GM18508 (cell line): ENCODE measurements at regions not wholly inside any gene's neighbourhood (a gene's known extent, or its start where the extent isn't known, plus 50 kb on each side); places are given as distances from the start of the nearest gene placed in this dataset.
"Not testable (repeated sequence)": the region's sequence is repeated elsewhere in the genome, so short reads cannot be mapped to it uniquely, and the experiment has no call there.

ENCODE experiments used
- ATAC-seq: cut with Tn5 transposase; IDR thresholded peaks from one replicate; pipeline ENCODE4 v1.9.1; 2021; ENCODE audit warnings: moderate number of reproducible peaks; ENCODE audit not compliant: insufficient read depth, unreplicated experiment

DNA sequence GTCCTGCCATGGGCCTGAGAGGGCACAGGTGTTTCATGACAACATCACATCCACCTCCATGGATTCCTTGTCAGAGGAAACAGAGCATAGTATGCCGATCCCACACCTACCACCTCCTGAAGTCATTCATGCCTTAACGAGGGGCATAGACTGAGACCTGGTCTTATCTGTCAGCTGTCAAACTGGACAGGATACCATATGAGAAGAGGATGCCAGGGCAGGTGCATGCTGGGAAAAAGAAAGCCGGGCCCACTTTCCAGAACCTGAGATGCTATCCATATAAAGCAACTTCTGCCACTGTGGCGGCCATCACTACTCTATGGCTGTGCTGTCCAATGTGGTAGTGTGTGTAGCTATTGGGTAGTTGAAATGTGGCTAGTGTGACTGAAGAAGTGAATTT lies 116.0 kb upstream of the SIX2 start:
- ATAC-seq = no peak

DNA sequence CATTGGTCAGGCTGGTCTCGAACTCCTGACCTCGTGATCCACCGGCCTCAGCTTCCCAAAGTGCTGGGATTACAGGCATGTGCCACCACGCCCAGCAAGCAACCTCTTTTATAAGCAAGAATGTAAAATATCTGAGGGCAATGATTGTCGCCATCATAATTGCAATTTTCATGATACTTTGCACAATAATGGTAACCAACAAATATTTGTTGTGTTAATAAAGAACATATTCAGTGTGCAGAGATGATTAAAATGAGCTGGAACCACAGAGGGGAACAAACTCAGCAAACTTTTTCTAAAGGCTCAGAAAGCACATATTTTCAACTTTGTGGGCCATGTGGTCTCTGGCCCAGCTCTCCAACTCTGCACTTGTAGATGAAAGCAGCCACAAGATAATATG lies 115.2 kb upstream of the SIX2 start:
- ATAC-seq = no peak

DNA sequence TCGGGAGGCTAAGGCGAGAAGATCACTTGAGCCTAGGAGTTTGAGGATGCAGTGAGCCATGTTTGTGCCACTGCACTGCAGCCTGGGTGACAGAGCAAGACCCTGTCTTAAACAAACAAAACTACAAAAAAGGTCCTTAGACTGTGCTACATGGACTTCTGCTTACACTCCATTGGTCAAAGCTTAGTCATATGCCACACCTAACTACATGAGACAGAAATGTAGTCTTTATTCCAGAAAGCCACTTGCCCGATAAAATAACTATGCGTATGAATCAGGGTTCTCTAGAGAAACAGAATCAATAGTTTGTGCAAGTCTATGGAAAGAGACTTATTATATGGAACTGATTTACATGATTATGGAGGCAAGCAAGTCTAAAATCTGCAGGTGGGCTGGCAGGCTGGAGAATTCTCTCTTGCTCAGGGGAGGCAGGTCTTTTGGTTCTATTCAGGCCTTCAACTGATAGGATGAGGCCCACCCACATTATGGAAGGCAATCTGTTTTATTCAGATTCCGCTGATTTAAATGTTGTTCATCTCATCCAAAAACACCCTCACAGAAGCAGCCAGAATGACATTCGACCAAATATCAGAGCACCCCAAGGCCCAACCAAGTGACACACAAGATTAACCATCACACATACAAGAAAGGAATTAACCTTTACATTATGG lies 114.4 kb upstream of the SIX2 start:
- ATAC-seq = no peak

DNA sequence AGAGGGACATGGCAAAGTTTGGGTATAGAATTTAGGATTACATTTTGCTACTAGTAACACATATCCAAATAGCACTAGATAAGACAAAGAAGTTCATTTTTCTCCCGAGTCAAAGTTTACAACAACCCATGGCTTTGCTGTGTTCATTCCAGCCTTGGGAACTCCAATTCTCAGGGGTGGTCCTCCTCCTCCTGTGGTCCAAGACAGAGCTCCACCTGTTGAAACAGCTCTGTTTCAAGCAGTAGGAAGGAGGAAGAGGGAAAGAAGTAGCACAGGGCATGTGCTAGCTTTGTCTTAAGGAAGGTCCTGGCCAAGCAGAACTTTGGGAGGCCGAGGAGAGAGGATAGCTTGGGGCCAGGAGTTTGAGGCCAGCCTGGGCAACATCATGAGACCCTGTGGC lies 113.8 kb upstream of the SIX2 start:
- ATAC-seq = no peak

DNA sequence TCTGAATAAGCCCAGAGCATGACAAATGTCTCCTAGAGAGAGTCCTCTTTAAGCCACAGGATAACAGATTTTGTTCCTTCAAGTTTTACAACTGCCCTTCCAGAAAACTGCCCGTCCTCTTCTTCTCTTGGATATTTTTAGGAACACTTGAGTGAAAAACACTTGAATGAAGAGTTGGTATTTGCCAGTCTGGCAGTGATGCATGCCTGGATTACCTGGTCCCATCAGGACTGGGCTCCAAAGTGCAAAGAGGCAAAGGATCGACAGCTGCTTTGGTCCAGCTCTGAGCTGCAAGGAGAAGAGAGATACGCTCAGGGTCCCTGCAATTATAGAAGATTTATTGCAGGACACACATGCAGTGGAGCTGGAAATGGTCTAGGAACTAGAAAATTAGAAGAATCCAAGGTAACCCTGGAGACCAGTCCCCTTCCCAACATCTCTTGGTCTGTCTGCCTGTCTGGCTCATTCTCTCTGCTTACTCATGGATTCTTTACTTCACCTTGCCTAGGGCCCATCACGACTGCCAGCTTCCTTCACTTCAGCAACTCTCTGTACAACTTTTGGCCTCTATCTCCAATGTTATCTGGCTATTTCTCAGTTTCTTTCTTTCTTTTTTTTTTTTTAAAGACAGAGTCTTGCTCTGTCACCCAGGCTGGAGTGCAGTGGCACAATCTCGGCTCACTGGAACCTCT lies 112.1 kb upstream of the SIX2 start:
- ATAC-seq = no peak

DNA sequence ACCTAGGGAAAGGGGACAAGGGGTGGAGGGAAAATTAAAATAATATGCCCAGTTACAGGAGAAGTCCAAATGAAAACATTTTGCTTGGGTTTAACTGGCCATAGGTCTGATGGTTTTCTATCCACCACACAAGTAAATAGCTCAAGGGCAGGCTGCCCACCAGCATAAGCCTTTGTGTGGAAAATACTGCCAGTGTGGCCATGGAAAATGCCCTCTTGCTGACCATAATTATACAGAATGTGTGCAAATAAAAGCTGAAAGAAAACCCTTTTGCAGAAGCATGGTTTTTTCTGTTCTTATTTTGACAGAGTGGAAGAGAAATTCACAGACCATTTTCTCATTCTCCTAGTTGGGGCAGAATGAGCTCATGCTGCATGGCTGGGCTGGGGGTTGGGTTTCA lies 111.3 kb upstream of the SIX2 start:
- no peak for ATAC-seq

DNA sequence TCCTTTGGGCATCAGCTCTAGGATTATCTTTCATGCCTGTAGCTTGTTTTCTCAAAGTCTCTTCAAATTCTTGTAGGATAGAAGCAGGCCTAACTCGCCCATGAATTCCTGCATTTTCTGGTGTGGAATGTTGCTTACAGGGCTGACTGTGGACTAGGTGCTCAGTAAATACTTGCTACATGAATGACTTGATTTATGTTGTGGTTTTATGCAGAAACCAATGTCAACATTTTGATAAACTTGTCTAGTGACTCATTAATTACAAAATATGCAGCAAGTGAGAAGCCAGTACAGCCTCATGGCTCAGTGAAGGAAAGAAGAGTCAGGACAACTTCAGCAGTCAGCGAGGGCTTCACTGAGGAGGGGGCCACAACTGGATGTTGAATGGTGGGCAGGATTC lies 110.6 kb upstream of the SIX2 start:
- ATAC-seq = no peak

DNA sequence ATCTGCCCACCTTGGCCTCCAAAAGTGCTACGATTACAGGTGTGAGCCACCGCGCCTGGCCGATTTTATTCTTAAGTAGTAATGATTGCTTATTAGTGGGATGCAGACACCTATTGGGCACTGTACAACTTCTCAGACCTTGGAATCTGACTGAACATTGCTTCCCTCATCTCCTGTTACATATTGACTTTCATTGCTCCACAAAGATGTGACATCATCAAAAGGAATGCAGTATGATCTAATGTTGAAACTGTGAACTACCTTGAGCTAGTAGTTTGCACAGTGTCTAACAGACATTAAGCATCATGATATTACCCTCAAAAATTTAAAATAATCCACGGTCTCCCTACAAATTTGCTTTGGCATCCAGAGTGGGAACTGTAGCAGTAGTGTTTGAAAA lies 109.8 kb upstream of the SIX2 start:
- no peak for ATAC-seq

DNA sequence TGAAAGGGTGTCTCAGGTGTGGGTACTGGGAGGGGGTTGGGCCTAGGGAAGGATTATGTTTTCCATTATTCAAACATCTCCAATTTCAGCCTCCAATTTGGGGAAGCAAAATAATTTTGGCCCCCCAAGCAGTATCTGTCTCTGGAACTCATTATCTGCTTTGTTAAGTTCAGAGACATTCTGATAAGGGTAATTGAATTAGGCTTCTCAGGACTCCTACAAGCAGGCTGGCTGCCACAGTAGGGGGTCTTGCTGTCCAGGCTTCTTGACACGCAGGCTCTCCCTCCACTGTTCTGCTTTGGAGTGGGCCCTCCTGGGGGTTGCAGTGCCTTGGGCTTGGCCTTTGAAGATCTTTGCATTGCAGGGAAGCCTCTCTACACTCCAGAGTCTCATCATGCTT lies 108.1 kb upstream of the SIX2 start:
- ATAC-seq = no peak

DNA sequence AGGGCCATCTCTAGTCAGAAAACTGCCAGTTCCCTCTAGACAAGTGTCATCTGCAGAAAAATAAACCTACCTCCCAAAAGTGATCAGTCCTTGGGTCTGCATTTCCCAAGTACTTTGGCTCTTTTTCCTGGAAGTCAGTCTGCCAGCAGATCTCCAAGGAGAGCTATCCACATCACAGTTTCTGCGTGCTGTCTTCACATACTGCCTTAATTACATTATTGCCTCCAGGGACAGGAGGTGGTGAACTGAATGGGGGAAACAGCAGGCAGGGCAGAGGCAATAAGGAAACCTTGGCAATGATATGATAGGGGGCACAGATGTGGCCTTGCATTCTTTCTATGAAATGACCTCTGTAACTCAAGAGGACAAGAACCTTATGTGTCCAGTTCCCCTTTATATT lies 105.9 kb upstream of the SIX2 start:
- no peak for ATAC-seq

DNA sequence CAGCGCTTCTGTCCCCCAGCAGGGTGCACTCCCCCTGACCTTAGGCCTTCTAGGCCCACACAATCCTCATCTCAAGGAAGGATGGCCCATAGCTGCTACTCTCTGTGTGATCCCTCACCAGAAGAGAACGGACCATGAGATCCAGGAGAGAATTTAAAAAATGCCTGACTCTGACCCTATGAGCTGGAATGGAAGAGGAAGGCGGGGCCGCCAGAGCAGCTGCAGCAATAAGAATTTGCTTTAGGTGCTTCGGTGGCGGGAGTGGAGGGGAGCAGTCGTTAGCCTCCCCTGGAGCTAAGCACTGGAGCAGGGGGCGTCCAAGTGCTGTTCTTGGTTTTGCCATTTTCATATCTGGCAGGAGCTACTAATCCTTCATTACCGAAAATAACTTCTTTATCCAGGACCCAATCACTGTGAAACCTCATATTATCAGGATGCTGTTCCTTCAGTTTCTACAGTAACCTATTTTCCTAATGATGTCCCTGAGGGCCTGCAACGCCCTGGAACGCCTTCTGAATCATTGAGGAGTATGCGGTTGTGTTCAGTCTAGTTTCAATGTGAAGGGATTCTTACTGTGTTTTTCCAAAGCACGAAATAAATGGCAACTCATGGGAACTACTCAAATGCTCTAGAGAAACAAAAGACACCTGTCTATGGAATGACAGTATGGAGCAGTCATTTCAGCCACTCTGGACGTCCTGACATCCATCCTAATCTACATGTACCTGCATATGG lies 105.1 kb upstream of the SIX2 start:
- ATAC-seq = no peak

DNA sequence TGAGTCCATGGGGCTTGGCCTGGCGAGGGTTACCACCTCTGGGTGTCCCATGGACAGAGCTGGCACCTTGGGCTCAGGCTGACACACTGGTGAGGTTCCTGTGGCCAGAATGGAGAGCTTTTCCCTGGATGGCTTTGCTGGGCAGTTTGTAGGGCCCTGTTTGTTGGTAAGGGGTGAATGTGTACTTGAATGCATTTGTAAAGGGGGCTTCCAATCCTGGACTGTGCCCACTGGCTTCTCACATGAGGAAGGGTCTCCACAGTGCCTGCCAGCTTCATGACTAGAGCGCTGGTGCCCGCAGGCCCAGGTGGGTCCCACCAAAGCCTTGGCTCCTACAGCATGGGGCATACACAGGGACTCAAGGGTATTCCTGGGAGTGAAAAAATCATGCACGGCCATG lies 103.5 kb upstream of the SIX2 start:
- no peak for ATAC-seq

DNA sequence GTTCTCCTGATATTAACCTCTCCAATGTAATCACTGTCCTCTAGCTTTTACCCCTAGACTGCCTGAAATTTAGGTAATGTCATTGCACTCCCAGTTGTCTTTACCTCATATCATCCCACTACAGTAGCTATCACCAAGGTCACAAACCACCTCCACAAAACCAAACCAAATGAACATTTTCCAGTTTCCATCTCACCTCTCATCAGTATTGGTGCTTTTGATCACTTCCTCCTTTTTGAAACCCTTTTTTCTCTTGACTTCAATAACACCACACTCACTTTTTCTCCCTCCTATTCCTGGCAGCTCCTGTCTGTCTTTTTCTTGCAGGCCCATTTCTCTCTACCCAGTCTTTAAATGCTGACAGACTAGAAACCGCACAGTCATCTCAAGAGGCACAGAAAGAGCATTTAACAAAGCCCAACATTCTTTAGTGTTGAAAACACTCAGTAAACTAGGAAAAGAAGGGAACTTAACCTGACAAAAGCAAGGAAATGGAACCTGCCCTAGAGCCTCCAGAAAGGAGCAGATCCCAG lies 95.9 kb upstream of the SIX2 start:
- no peak for ATAC-seq

DNA sequence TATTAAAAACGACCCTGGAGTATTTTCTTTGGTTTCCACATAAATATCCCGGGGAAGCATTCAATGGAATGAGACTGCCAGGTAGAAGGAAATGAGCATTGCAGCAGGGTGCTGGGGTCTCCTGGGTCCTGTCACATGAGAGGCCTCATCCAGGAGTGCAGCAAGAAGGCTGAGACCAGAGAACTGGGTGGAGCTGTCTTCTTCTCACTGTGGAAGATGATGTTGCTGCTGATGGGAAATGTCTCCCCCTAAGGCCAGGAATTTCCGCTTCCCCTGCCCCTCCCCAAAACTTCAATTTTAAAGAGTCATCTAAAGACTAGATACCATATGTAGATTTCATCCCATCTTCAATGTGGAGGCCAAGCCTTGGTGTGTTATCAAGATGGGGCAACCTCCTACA lies 95.2 kb upstream of the SIX2 start:
- no peak for ATAC-seq

DNA sequence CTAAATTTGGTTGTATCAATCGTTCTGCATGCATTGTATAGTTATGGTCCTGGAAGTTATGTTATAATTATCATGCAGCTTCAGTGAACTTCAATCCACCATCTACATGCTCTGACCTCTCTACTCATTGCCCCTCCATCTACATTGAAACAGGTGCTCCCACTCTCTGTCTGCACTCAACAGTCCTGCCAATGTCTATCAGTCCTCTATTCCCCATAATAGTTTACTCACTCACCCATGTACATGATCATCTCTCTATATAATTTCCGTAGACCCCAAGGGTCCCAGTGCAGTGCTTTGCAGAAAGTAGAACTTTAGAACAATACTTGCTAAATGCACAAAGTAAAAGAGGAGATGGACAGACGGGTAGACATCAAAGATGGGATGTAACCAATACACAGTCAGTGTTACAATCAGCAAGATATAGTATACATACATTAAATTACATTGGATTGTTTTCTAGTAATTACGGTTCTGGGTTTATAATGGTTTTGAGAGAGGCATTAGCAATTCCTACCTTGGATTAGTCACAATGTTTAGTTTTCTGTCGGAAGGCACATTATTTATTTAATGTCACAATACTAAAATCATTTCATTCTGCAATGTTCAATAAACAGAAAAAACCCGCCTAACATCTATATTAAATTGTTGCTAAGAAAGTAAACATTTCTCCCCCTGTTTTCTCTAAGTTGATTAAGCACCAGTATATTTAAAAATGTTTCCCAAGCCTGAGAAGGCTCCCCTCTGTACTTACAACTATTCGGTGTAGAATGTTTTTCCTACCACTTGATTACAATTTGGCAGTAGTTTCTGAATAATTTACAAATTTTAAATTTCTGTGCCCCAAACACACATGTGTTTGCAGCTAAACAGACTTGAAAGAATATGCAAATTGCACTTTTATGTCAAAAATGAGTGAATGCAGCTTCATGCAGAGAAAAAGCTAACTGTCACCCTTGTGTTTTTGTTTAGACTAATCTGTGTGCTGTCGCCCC lies 94.4 kb upstream of the SIX2 start:
- no peak for ATAC-seq

DNA sequence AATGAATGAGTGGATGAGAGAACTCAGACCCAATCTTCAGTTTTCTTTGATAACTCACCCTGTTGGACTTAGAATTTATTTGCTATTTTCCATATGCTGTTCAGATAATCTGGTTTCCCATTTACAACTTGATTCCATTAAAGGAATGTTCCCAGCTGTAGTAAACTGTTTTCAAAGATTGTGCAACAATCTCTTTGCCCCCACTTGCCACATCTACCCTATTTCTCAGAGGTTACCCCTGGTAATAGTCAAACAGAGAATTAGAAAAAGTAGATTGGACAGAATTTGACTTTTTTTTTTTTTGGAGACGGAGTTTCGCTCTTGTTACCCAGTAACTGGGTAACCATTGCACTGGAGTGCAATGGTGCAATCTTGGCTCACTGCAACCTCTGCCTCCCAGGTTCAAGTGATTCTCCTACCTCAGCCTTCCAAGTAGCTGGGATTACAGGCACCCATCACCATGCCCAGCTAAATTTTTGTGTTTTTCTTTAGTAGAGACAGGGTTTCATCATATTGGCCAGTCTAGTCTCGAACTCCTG lies 93.4 kb upstream of the SIX2 start:
- no peak for ATAC-seq

DNA sequence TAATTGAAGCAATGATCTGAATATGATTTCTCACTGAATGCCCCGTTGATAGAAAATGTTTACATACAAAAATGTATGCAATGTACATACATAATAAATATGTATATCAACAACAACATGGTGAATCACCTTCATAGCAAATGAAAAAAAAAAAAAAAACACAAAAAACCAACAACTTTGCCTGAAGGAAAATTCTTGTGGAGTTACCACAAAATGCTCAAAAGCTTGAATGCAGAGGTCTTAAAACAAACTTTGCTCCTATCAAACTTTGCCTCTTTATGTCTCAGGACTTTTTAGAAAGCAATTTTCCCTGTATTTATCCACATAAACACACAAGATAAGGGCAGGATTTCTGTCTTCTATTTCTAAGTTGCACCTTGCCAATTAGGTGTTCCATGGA lies 92.9 kb upstream of the SIX2 start:
- ATAC-seq = no peak

DNA sequence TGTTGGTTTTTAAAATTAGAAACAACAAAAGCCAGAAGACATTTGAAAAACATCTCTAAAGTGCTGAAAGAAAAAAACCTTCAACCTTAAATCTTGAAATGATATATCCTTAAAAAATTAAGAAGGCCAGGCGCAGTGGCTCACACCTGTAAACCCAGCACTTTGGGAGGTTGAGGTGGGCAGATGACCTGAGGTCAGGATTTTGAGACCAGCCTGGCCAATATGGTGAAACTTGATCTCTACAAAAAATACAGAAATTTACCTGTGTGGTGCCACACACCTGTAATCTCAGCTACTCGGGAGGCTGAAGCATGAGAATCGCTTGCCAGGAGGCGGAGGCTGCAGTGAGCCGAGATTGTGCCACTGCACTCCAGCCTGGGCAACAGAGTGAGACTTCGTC lies 87.7 kb upstream of the SIX2 start:
- ATAC-seq = no peak

DNA sequence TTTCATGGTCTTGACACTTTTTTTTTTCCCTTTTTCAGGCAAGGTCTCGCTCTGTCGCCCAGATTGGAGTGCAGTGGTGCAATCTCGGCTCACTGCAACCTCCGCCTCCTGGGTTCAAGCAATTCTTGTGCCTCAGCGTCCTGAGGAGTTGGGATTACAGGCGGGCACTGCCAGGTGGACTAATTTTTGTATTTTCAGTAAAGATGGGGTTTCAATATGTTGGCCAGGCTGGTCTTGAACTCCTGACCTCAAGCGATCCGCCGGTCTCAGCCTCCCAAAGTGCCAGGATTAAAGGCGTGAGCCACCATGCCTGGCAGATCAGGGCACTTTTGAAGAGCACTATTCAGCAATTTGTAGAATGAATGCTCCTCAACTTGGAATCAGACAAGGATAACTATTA lies 86.8 kb upstream of the SIX2 start:
- not testable (repeated sequence) for ATAC-seq

DNA sequence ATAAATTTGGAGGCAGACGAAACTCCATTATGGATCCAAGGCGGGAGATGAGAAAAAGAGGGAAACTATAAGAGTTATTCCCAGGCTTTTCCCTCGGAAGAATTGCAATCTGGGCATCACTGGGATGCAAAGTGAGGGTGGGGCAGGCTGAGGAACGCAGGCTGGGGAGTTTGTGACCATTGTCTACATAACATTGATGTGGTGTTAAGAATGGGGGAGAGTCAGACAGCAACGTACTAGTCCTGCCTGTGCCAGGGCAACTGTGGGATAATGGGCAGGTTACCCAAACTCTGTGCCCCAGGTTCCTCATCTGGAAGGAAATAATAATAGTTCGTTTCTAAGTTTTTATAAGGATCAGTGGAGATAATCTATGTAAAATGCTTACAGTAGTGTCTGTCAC lies 84.4 kb upstream of the SIX2 start:
- no peak for ATAC-seq
